GM21515 (cell line): ENCODE measurements at regions not wholly inside any gene's neighbourhood (a gene's known extent, or its start where the extent isn't known, plus 50 kb on each side); places are given as distances from the start of the nearest gene placed in this dataset.

ENCODE experiments used
- ATAC-seq: cut with Tn5 transposase; IDR thresholded peaks from one replicate; pipeline ENCODE4 v1.9.1; 2021; ENCODE audit not compliant: unreplicated experiment

DNA sequence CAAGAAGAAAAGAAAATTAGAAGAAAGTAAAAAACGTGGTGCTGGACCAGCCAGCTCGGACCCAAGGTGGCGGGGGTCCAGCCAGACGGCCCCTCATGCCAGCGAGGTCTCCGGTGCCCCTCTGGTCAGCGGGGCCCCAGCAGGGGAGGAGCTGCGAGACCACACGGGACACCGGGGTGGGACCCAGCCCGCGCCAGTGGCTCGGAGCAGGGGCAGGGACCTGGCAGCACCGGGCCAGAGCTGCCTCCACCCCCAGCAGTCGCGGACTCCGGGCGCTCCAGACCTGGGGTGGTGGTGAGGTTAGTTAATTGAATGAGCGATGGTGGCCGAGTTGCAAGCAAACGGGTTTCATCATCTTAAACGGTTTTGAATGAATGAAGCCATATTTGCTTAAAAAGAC is 289.9 kb upstream of the MC4R start:
- ATAC-seq: no peak

DNA sequence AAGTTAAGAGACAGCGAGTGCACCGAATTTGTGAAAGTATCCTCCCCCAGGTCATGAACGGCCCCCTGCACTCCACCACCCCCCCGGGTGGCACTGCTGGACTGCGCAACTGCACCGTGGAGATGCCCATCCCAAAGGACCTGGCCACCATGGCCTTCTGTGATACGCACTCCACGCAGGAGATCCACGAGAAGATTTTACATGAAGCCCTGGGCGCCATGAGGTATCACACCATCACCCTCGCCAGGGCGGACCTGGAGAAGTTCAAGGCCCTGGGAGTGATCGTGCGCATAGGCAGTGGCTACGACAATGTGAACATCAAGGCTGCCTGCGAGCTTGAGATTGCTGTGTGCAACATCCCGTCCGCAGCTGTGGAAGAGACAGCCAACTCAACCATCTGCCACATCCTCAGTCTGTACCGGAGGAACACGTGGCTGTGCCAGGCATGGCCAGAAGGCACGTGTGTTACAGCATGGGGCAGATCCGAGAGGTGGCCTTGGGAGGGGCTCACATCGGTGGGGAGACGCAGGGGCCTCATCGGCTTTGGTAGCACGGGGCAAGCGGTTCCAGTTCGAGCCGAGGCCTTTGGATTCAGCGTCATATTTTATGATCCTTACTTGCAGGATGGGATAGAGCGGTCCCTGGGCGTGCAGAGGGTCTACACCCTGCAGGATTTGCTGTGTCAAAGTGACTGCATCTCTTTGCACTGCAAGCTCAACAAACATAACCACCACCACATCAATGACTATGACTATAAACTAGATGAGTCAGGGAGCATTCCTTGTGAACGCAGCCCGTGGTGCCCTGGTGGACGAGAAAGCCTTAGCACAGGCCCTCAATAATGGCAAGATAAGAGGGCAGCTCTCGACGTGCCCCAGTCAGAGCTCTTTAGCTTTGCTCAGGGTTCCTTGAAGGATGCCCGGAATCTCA is 290.8 kb upstream of the MC4R start:
- no peak for ATAC-seq

- ATAC-seq: no peak
These were observed 292.2 kb upstream of the MC4R start for GRCh38 chr18:60664736-60665135.

DNA sequence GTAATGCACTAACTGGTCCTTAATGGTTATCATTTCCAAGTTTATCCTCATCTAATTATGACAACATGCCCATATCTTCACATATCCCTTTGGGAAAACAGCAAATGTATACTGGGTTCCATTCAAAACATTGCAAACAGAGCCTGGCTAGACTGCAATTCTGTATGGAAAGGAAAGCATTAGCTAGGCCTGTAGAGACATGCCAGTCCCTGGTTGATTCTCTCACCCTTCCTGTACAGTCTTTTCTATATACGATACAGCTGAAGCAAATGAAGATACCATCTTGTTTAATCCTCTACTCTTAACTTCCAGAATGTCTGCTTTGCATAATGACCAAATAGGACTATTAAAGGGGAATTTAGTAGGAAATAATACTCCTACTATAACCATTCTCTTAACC is 294.4 kb upstream of the MC4R start:
- no peak for ATAC-seq

DNA sequence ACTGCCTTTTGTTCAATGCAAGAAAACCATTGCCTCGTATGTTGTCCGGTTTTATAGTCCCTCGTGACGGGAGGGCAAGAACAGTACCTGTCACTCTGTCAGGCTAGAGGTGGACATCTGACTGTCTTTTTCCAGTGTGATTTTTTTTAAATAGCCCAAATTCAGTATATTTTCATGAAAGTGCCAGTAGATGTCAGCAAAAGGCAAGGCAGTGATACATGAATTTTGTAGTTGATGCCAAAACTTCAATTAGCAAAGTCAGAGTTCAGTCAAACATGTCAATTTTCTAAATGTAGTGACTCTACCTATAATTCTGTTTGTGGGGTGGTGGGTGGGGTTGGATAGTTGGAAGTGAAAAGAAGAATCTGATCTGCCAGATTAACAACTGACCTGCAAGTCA is 296.0 kb upstream of the MC4R start:
- ATAC-seq: no peak

GRCh38 chr18:60669938-60670337 is 297.4 kb upstream of the MC4R start:
- ATAC-seq: no peak

DNA sequence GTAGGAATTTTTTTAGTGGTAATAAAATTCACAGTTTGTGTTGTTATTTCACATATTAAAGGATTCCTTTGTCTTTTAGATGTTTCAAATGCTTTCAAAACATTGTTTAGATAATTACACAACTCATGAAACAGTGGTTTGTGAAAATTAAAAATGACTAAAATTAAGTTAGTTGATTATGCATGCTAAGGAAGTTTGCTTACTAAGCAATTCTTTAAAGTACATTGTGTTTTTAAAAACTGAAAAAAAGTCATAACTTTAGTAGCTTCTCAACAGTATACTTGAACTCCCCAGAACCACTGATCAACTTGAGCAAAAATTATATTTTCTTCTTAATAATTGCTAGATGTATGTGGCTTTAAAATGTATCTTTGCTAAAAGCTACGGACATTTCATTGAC is 298.4 kb upstream of the MC4R start:
- ATAC-seq: no peak

GRCh38 chr18:60675126-60675525 is 302.6 kb upstream of the MC4R start:
- ATAC-seq: no peak

DNA sequence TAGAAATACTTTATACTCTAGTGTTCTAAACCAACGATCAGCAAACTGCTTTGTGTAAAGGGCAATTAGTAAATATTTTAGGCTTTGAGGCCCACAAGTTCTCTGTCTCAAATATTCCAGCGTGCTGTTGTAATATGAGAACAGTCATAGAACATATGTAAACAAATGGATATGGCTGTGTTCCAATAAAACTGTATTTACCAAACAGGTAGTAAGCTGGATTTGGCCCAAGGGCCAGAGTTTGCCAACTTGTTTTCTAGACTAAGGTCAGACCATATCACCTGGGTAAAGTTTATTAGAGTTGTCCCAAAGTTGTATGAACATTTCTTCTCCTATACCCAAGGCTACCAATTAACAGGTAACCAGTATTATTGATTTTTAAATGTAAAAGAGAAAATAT is 303.2 kb upstream of the MC4R start:
- no peak for ATAC-seq

DNA sequence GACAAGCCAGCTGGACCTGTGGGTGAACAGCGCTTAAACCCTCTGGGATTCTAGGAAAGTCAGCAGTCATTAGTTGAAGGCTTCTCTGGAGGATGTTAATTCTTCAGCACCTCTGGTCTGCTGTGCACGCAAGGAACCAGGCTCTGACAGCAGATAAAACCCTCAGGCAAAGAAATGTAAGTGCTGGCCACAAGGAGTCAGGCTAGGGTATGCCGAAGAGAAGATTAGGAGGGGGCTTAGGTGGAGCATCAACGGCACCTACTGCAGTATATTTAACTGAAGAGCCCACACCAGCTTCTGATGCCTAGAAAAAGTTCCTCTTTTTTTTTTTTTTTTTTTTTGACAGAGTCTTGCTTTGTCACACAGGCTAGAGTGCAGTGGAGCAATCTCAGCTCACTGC is 304.2 kb upstream of the MC4R start:
- no peak for ATAC-seq

- ATAC-seq: no peak
These were observed 312.4 kb upstream of the MC4R start for GRCh38 chr18:60684843-60685513.

DNA sequence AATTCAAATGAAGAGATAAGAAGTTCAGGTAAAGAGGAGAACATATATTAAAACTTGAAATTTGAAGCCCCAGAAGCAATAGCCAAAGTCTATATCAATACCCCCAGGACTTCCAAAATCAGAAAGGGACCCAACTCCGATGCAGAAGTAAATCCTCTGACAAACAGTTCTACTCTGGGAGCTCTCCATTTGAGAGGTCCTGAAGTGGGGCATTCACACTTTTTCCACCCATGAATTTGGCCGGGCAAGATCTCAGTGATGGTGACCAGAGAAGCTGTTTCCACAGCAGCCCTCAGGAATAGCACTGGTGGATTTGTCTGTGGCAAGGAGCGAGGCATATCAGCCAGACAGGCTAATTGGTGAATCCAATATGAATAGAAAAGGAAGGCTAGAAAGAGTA is 313.6 kb upstream of the MC4R start:
- ATAC-seq: no peak

- no peak for ATAC-seq
These were observed 318.5 kb upstream of the MC4R start for GRCh38 chr18:60691061-60691460.

- ATAC-seq: no peak
These were observed 320.9 kb upstream of the MC4R start for GRCh38 chr18:60693426-60693825.

- ATAC-seq: no peak
These were observed 326.3 kb upstream of the MC4R start for GRCh38 chr18:60698901-60699300.

DNA sequence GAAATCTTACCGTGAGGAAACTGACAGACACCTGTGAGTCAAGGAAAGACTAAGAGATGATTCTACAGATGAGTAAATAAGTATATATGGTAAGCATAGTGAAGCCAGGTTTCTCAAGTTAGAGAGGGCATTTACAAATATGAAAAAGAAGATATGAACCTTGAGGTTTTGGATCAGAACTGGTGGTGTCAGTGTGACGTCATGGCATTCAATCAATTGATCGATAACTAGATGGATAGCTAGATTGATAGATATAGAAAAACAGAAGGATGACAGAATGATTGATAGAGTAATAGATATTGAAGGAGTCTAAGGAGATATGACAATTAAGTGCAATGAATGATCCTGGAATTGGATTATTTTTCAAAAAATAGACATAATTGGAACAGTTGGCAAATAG is 350.2 kb upstream of the MC4R start:
- ATAC-seq: no peak

DNA sequence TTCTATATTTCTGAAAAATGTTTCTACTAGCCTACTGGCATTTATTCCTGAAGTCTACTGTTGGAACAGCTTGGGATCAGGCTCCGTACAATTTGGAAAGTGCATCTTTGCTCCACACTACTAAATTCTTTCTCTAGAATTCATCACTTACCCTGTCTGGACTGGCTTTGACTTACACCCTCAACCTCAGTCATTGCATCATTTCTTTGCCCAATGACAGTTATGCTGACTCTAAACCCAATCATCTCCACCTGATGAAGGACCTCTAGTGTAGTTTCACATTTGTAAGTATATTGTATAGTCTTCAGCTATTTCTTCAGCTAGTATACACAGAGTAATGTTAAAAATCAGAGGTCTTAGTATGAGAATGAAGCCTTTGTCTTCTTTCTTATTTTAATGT is 359.6 kb upstream of the MC4R start:
- ATAC-seq: no peak

DNA sequence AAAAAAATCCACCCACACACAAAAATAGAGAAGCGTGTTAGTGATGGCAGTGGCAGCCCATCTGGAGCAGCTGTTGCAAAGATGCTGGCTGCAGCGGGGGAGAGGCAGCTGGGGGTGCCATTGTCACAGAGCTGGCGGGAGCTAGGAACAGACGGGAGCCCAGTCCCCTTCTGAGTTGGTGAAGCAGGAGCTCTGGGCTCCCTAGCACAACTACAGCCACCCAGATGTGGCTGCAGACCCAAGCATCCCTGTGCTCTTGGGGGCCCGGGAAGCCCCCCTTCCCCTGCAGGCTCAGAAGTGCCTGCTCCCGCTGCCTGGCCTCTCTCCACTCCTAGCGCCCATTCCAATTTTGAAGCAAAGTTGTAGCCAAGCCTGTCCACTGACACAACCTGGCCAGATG is 366.6 kb upstream of the MC4R start:
- ATAC-seq: no peak

- no peak for ATAC-seq
These were observed 367.7 kb upstream of the MC4R start for GRCh38 chr18:60740313-60740712.

DNA sequence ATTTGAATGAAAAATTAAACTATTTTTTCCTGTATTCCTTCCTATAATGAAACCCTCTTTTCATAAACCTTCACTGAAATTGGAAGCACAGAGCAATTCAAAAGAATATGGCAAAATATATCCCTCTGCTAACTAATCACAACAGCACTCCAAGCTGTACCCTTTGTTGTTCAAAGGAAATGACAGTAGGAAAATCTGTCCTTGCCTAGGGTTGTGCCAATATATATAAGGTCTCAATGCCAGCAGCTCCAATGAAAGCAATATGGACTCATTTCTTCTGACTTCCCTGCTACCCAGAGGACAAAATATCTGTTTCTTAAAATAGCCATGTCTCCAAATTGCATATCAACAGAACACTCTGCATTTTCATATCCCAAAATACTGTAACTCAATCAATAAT is 373.9 kb upstream of the MC4R start:
- ATAC-seq: no peak

DNA sequence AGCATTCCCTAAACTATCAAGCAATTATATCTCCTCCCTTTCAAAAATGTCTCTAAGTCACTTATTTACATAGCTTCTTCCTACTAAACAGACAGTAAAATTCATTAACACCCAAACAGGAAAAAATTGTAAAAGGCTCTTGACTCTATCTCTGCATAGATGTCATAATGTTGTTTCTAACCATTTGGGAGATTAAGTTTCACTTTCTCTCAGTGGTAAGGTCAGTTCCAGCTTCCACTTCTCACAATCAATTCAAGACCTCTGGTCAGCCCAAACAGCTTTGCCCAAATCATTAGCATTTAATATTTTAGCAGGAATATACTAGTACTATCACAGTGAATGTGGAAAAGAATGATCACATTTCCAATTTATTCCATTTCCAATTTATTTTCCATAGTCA is 374.3 kb upstream of the MC4R start:
- ATAC-seq: no peak

- no peak for ATAC-seq
These were observed 381.2 kb upstream of the MC4R start for GRCh38 chr18:60753753-60754152.
